RWPE2 (cell line): ENCODE measurements at regions not wholly inside any gene's neighbourhood (a gene's known extent, or its start where the extent isn't known, plus 50 kb on each side); places are given as distances from the start of the nearest gene placed in this dataset.

Source experiments
- ATAC-seq: fragments of 200-7000 bp; cut with Tn5 transposase; 3 replicates; pipeline ENCODE4 v1.9.1; 2021; ENCODE audit warnings: low read depth
- DNase-seq: peaks from one replicate; pipeline ENCODE4 v3.0.0-alpha.2; 2020; ENCODE audit warnings: low spot score
- H3K27ac ChIP-seq: fragments of 450-650 bp; 2 replicates; pipeline ENCODE4 v1.5.1; 2017; ENCODE audit warnings: mild to moderate bottlenecking; ENCODE audit not compliant: poor library complexity, severe bottlenecking
- H3K27me3 ChIP-seq: fragments of 250-450 bp; sonication (Bioruptor Pico); 2 replicates; pipeline ENCODE4 v1.5.1; 2021; ENCODE audit warnings: mild to moderate bottlenecking, moderate library complexity; ENCODE audit not compliant: insufficient read depth, poor library complexity, severe bottlenecking
- H3K36me3 ChIP-seq: fragments of 250-450 bp; sonication (Bioruptor Pico); 2 replicates; pipeline ENCODE4 v1.5.1; 2020; ENCODE audit warnings: low read depth, mild to moderate bottlenecking, moderate library complexity
- H3K4me1 ChIP-seq: fragments of 250-450 bp; sonication (Bioruptor Pico); 2 replicates; pipeline ENCODE4 v1.5.1; 2021; ENCODE audit warnings: mild to moderate bottlenecking, moderate library complexity; ENCODE audit not compliant: insufficient read depth, poor library complexity, severe bottlenecking
- H3K4me3 ChIP-seq: fragments of 250-450 bp; sonication (Bioruptor Pico); 2 replicates; pipeline ENCODE4 v1.5.1; 2021; ENCODE audit warnings: mild to moderate bottlenecking, moderate library complexity; ENCODE audit not compliant: severe bottlenecking
- H3K9me3 ChIP-seq: fragments of 250-450 bp; sonication (Bioruptor Pico); 2 replicates; pipeline ENCODE4 v1.5.1; 2021; ENCODE audit warnings: mild to moderate bottlenecking, moderate library complexity; ENCODE audit not compliant: severe bottlenecking
- CTCF ChIP-seq: fragments of 450-650 bp; IDR thresholded peaks from one replicate; pipeline ENCODE4 v1.5.1; 2017; ENCODE audit warnings: mild to moderate bottlenecking, moderate library complexity; ENCODE audit not compliant: poor library complexity, severe bottlenecking

GRCh38 chr4:13783800-13784411 is 156.4 kb upstream of the BOD1L1 start:
- H3K36me3 ChIP-seq, result no peaks in the 10 kb centered on the region
- H3K27me3 ChIP-seq, result no peaks in the 10 kb centered on the region
- TF ChIP-seq CTCF, result no peak
- no peaks in the 10 kb centered on the region for H3K9me3 ChIP-seq
- no peak overlapping the region for H3K4me3 ChIP-seq
- no peak for DNase-seq
- no peaks in the 10 kb centered on the region for H3K4me1 ChIP-seq
- H3K27ac ChIP-seq, result no peak overlapping the region
- peak; percentile 21; the same call in 1 of the 3 replicates for ATAC-seq

GRCh38 chr4:13793020-13793710 is 165.6 kb upstream of the BOD1L1 start:
- no peak for TF ChIP-seq CTCF
- no peaks in the 10 kb centered on the region for H3K9me3 ChIP-seq
- H3K4me3 ChIP-seq, result no peak overlapping the region
- H3K27ac ChIP-seq, result no peak overlapping the region
- no peak for DNase-seq
- ATAC-seq, result no peak
- H3K36me3 ChIP-seq, result no peaks in the 10 kb centered on the region
- H3K4me1 ChIP-seq, result no peaks in the 10 kb centered on the region
- H3K27me3 ChIP-seq, result no peaks in the 10 kb centered on the region

GRCh38 chr4:13794819-13795565 is 167.5 kb upstream of the BOD1L1 start:
- DNase-seq (no peak), ATAC-seq (no peak)
- no peaks in the 10 kb centered on the region for H3K27me3 ChIP-seq
- H3K4me3 ChIP-seq, result no peak overlapping the region
- no peak overlapping the region for H3K27ac ChIP-seq
- H3K4me1 ChIP-seq, result no peaks in the 10 kb centered on the region
- TF ChIP-seq CTCF, result no peak
- no peaks in the 10 kb centered on the region for H3K9me3 ChIP-seq
- H3K36me3 ChIP-seq, result no peaks in the 10 kb centered on the region

DNA sequence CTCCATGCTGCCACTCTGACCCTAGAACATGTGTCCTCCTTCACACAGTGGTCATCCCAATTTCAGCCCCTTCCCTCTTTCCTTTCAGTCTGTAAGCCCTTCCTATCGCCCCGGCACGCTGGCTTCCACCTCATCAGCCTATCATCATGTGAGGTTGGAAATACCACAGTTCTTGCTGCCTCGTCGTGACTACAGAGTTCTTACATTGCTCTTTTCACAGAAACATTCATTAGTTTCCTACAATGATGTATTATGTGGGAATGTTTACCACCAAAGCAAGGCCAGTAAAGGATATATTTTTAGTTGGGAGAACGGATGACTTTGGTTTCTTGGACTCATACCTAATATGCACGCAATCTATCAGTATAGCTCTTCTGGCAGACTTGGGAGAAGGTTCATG is 169.5 kb upstream of the BOD1L1 start:
- Histone ChIP-seq H3K4me3 (no peak overlapping the region), H3K4me1 (no peaks in the 10 kb centered on the region), H3K9me3 (no peaks in the 10 kb centered on the region), H3K27ac (no peak overlapping the region), H3K36me3 (no peaks in the 10 kb centered on the region), H3K27me3 (no peaks in the 10 kb centered on the region)
- DNase-seq (no peak), ATAC-seq (no peak)
- no peak for TF ChIP-seq CTCF
